Neutrophil (primary cell): ENCODE measurements at regions not wholly inside any gene's neighbourhood (a gene's known extent, or its start where the extent isn't known, plus 50 kb on each side); places are given as distances from the start of the nearest gene placed in this dataset.

ENCODE experiments used
- H3K27ac ChIP-seq: fragments of 200-600 bp; sonication (generic); 2 replicates; pipeline ENCODE4 v1.5.1; 2016; ENCODE audit warnings: mild to moderate bottlenecking, moderate library complexity
- H3K27me3 ChIP-seq: fragments of 200-600 bp; sonication (generic); 2 replicates; pipeline ENCODE4 v1.6.0; 2016; ENCODE audit warnings: mild to moderate bottlenecking
- H3K36me3 ChIP-seq: fragments of 200-600 bp; sonication (generic); 2 replicates; pipeline ENCODE4 v1.5.1; 2017
- H3K4me1 ChIP-seq, 2 experiments: fragments of 200-600 bp in 1 of 2; sonication (generic) in 1 of 2; 1 replicate in 1 of 2; 2 replicates in 1 of 2; pipeline versions ENCODE4 v1.5.1 to v1.6.1; 2013 to 2016; ENCODE audit warnings: low read depth in 1 of 2, low read length in 1 of 2, mild to moderate bottlenecking in 1 of 2, moderate library complexity in 1 of 2; ENCODE audit not compliant: control insufficient read depth in 1 of 2, insufficient read depth in 1 of 2
- H3K4me3 ChIP-seq, 2 experiments: fragments of 200-600 bp in 1 of 2; sonication (generic) in 1 of 2; 1 replicate in 1 of 2; 2 replicates in 1 of 2; pipeline ENCODE4 v1.5.1; 2013 to 2016; ENCODE audit warnings: low read depth in 1 of 2, low read length in 1 of 2, mild to moderate bottlenecking in 1 of 2, moderate library complexity in 1 of 2
- H3K9me3 ChIP-seq: fragments of 200-600 bp; sonication (generic); 2 replicates; pipeline ENCODE4 v1.5.1; 2016
- CTCF ChIP-seq: fragments of 200-600 bp; sonication (generic); IDR thresholded peaks from 2 replicates; pipeline ENCODE4 v1.5.1; 2016; ENCODE audit warnings: antibody characterized with exemption

- Histone ChIP-seq H3K4me3 (no peak overlapping the region), H3K4me1 (no peaks in the 10 kb centered on the region), H3K27me3 (peaks cover 14% of the 10 kb centered on the region), H3K9me3 (no peaks in the 10 kb centered on the region), H3K36me3 (no peaks in the 10 kb centered on the region), H3K27ac (no peak overlapping the region)
- TF ChIP-seq CTCF, result no peak
Measured at GRCh38 chr11:15757048-15757698, 599.2 kb downstream of the SOX6 start.

DNA sequence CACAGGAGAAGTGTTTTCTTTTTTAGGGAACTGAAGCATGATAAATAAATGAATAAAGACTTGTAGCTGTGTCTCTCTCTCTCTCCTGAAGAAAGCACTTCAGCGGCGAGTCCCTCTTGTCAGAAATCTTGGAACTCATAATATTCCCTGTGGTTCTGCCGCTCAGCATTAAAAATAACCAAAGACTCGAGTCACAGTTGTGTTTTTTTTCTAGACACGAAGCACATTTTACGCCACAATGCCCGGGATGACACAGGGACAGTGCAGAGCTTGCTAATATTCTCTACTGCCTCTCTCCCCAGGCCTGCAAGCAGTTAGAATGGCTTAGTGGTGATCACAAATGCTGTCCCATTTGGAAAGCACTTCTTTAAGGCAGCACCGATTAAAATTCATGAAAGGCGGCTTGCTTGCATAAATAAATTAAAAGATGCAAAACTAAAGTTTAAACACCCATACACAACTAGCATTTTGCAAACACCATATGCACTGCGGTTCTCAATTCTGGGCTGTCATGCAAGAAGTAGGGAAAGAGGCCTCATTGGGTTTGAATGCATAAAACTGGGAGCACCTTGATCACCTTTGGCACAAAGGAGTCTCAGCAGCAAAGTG, 597.4 kb downstream of the SOX6 start:
- Histone ChIP-seq H3K27me3 (peaks cover 14% of the 10 kb centered on the region), H3K36me3 (no peaks in the 10 kb centered on the region), H3K4me1 (no peaks in the 10 kb centered on the region), H3K9me3 (no peaks in the 10 kb centered on the region), H3K4me3 (no peak overlapping the region), H3K27ac (no peak overlapping the region)
- no peak for TF ChIP-seq CTCF

GRCh38 chr11:15761235-15761634, 595.1 kb downstream of the SOX6 start:
- H3K9me3 ChIP-seq, result no peaks in the 10 kb centered on the region
- H3K27me3 ChIP-seq, result peaks cover 7% of the 10 kb centered on the region
- no peaks in the 10 kb centered on the region for H3K4me1 ChIP-seq
- no peak overlapping the region for H3K27ac ChIP-seq
- TF ChIP-seq CTCF, result no peak
- no peaks in the 10 kb centered on the region for H3K36me3 ChIP-seq
- no peak overlapping the region for H3K4me3 ChIP-seq

- no peaks in the 10 kb centered on the region for H3K36me3 ChIP-seq
- H3K4me1 ChIP-seq, result no peaks in the 10 kb centered on the region
- no peaks in the 10 kb centered on the region for H3K9me3 ChIP-seq
- no peak for TF ChIP-seq CTCF
- H3K27ac ChIP-seq, result no peak overlapping the region
- no peaks in the 10 kb centered on the region for H3K27me3 ChIP-seq
- no peak overlapping the region for H3K4me3 ChIP-seq
Measured at GRCh38 chr11:15764326-15764725, 592.0 kb downstream of the SOX6 start.

- H3K36me3 ChIP-seq, result no peaks in the 10 kb centered on the region
- H3K27ac ChIP-seq, result no peak overlapping the region
- H3K4me1 ChIP-seq, result no peaks in the 10 kb centered on the region
- no peak for TF ChIP-seq CTCF
- no peaks in the 10 kb centered on the region for H3K27me3 ChIP-seq
- H3K4me3 ChIP-seq, result no peak overlapping the region
- H3K9me3 ChIP-seq, result no peaks in the 10 kb centered on the region
Measured at GRCh38 chr11:15764948-15765347, 591.4 kb downstream of the SOX6 start.
